Upper lobe of left lung (tissue), 4 donors: ENCODE measurements at regions not wholly inside any gene's neighbourhood (a gene's known extent, or its start where the extent isn't known, plus 50 kb on each side); places are given as distances from the start of the nearest gene placed in this dataset.

Experiments used
- CTCF ChIP-seq, 6 experiments: fragments of 450-650 bp in 4 of 6; fragments of 200-600 bp in 2 of 6; sonication (generic) in 2 of 6; IDR thresholded peaks; one replicate each; pipeline ENCODE4 v1.5.1; 2016 to 2019; ENCODE audit warnings: antibody characterized with exemption in 6 of 6
- POLR2A ChIP-seq, 4 donors: fragments of 450-650 bp; IDR thresholded peaks; one replicate each; pipeline ENCODE4 v1.5.1; 2016 to 2017; ENCODE audit warnings: antibody characterized with exemption in 4 of 4, mild to moderate bottlenecking in 2 of 4
- POLR2AphosphoS5 ChIP-seq, 2 donors: sonication (generic); formaldehyde crosslinking; IDR thresholded peaks; one replicate each; pipeline ENCODE4 v1.5.1; 2017; ENCODE audit warnings: antibody characterized with exemption in 2 of 2

DNA sequence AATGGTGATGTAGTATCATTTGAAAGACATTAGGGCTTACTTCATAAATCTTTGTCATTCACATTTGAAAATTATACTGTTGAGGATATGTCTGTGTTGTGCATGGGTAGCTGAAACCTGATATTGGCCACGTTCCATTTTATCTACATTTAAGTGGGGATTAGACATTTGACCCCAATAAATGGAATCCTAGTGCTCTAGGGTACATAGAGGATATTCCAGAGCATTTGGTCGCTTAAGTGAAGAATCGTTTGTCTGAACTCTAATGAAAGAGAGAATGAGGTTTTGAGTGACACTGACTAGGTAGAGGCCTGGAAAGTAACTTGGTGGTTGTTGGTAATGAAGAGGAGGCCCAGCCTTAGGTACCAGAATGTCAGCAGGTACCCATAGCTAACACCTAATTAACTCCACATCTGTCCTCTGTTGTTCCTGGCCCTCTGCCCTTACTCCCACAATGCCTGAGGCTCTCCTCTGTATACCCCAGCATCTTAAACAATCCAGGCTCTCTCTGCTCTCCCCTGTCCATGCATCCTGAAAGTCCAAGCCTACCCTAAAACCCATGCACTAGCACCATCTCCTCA, 299.5 kb upstream of the KLF3 start:
- TF ChIP-seq CTCF (IDR thresholded peaks at IDR 0.05) (no peak), POLR2A (IDR thresholded peaks at IDR 0.05) (no peak), POLR2AphosphoS5 (IDR thresholded peaks at IDR 0.05) (no peak)
